ENCODE measurements at regions not wholly inside any gene's neighbourhood (a gene's known extent, or its start where the extent isn't known, plus 50 kb on each side); places are given as distances from the start of the nearest gene placed in this dataset.

- TF ChIP-seq, protein P1, sequence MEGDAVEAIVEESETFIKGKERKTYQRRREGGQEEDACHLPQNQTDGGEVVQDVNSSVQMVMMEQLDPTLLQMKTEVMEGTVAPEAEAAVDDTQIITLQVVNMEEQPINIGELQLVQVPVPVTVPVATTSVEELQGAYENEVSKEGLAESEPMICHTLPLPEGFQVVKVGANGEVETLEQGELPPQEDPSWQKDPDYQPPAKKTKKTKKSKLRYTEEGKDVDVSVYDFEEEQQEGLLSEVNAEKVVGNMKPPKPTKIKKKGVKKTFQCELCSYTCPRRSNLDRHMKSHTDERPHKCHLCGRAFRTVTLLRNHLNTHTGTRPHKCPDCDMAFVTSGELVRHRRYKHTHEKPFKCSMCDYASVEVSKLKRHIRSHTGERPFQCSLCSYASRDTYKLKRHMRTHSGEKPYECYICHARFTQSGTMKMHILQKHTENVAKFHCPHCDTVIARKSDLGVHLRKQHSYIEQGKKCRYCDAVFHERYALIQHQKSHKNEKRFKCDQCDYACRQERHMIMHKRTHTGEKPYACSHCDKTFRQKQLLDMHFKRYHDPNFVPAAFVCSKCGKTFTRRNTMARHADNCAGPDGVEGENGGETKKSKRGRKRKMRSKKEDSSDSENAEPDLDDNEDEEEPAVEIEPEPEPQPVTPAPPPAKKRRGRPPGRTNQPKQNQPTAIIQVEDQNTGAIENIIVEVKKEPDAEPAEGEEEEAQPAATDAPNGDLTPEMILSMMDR (IDR thresholded peaks at IDR 0.05), result peak; percentile 75
- TF ChIP-seq POLR2AphosphoS5 (IDR thresholded peaks at IDR 0.05; ENCODE audit: low read depth, low read length), result no peak
- TF ChIP-seq TCF7L2 (IDR thresholded peaks at IDR 0.05; ENCODE audit: low read depth, low read length), result no peak
- TF ChIP-seq, protein P2, sequence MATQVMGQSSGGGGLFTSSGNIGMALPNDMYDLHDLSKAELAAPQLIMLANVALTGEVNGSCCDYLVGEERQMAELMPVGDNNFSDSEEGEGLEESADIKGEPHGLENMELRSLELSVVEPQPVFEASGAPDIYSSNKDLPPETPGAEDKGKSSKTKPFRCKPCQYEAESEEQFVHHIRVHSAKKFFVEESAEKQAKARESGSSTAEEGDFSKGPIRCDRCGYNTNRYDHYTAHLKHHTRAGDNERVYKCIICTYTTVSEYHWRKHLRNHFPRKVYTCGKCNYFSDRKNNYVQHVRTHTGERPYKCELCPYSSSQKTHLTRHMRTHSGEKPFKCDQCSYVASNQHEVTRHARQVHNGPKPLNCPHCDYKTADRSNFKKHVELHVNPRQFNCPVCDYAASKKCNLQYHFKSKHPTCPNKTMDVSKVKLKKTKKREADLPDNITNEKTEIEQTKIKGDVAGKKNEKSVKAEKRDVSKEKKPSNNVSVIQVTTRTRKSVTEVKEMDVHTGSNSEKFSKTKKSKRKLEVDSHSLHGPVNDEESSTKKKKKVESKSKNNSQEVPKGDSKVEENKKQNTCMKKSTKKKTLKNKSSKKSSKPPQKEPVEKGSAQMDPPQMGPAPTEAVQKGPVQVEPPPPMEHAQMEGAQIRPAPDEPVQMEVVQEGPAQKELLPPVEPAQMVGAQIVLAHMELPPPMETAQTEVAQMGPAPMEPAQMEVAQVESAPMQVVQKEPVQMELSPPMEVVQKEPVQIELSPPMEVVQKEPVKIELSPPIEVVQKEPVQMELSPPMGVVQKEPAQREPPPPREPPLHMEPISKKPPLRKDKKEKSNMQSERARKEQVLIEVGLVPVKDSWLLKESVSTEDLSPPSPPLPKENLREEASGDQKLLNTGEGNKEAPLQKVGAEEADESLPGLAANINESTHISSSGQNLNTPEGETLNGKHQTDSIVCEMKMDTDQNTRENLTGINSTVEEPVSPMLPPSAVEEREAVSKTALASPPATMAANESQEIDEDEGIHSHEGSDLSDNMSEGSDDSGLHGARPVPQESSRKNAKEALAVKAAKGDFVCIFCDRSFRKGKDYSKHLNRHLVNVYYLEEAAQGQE (IDR thresholded peaks at IDR 0.05; ENCODE audit: insufficient read depth in 1 of 2, low read depth in 2 of 2, low read length in 1 of 2), result no peak
- TF ChIP-seq SIN3A (IDR thresholded peaks at IDR 0.05; ENCODE audit: borderline replicate concordance, insufficient read depth, low read depth, low read length), result no peak
Observed at GRCh38 chr3:24773798-24774197, 279.1 kb upstream of the THRB start.
